GM12873 (cell line): ENCODE measurements at regions not wholly inside any gene's neighbourhood (a gene's known extent, or its start where the extent isn't known, plus 50 kb on each side); places are given as distances from the start of the nearest gene placed in this dataset.

Experiments used
- CTCF ChIP-seq: IDR thresholded peaks from 2 replicates; pipeline ENCODE4 v1.5.1; 2012; ENCODE audit warnings: low read depth, mild to moderate bottlenecking, moderate library complexity, low read length, control low read depth; ENCODE audit not compliant: insufficient read depth; ENCODE audit errors: missing control alignments

- TF ChIP-seq CTCF = no peak
Observed at GRCh38 chr5:107157809-107158208, 512.9 kb downstream of the EFNA5 start.

- TF ChIP-seq CTCF = no peak
Observed at GRCh38 chr5:107155707-107156106, 515.0 kb downstream of the EFNA5 start.

GRCh38 chr5:107154593-107154992, 516.1 kb downstream of the EFNA5 start:
- TF ChIP-seq CTCF = no peak

- TF ChIP-seq CTCF = no peak
Observed at GRCh38 chr5:107153283-107153682, 517.5 kb downstream of the EFNA5 start.

GRCh38 chr5:107149243-107150005, 521.3 kb downstream of the EFNA5 start:
- TF ChIP-seq CTCF = no peak

- no peak for TF ChIP-seq CTCF
Observed at GRCh38 chr5:107147589-107147988, 523.1 kb downstream of the EFNA5 start.

GRCh38 chr5:107146901-107147300, 523.8 kb downstream of the EFNA5 start:
- TF ChIP-seq CTCF = no peak
